ENCODE measurements at regions not wholly inside any gene's neighbourhood (a gene's known extent, or its start where the extent isn't known, plus 50 kb on each side); places are given as distances from the start of the nearest gene placed in this dataset.

DNA sequence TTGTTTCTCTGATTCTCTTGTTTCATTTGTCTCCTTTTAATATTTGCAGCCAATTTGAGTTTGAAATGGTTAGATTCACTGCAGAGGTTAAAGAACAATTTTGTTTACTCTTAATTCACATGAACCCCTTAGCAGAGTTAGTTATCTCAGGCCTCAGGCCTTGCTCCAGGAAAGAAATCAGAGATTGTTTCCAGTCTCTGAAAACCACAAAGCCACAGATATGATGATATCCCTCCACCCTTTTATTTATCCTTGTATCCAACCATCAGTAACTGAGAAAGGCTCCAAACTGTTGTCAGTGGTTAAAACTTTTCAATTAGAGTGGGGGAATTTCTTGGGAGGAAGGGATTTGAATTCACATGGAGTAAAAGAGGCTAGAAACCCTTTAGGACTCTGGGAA lies 406.0 kb upstream of the DMAC1 start:
- no peak overlapping the region for H3K27ac Mint-ChIP-seq
- TF ChIP-seq, protein P1, sequence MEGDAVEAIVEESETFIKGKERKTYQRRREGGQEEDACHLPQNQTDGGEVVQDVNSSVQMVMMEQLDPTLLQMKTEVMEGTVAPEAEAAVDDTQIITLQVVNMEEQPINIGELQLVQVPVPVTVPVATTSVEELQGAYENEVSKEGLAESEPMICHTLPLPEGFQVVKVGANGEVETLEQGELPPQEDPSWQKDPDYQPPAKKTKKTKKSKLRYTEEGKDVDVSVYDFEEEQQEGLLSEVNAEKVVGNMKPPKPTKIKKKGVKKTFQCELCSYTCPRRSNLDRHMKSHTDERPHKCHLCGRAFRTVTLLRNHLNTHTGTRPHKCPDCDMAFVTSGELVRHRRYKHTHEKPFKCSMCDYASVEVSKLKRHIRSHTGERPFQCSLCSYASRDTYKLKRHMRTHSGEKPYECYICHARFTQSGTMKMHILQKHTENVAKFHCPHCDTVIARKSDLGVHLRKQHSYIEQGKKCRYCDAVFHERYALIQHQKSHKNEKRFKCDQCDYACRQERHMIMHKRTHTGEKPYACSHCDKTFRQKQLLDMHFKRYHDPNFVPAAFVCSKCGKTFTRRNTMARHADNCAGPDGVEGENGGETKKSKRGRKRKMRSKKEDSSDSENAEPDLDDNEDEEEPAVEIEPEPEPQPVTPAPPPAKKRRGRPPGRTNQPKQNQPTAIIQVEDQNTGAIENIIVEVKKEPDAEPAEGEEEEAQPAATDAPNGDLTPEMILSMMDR (conservative IDR thresholded peaks at IDR 0.05), result no peak
- no peak overlapping the region for H2BK120ac ChIP-seq (ENCODE audit: low read depth, low read length, poor library complexity, severe bottlenecking)
- H3K18ac ChIP-seq (ENCODE audit: insufficient read length, low read depth, low read length), result no peak overlapping the region
- no peak overlapping the region for H3K14ac ChIP-seq (ENCODE audit: insufficient read depth, low read length)
- H4K5ac ChIP-seq (ENCODE audit: insufficient read length, low read depth, low read length), result no peak overlapping the region
- H3K9me3 Mint-ChIP-seq, result peaks cover 0 to 3% of the 10 kb centered on the region in 2 experiments; a peak in 1 of 5 replicates
- H3K27ac ChIP-seq (ENCODE audit: insufficient read length, low read depth, low read length), result no peak overlapping the region
- H2BK5ac ChIP-seq (ENCODE audit: insufficient read length, low read length), result no peak overlapping the region
- H3K23ac ChIP-seq (ENCODE audit: insufficient read length, low read depth, low read length), result no peak overlapping the region
- no peaks in the 10 kb centered on the region for H3K4me1 Mint-ChIP-seq
- no peaks in the 10 kb centered on the region for H3K23me2 ChIP-seq (ENCODE audit: insufficient read length, low read depth, low read length, poor library complexity, severe bottlenecking)
- H3K4me2 ChIP-seq (ENCODE audit: insufficient read depth, insufficient read length, low read length), result no peak overlapping the region
- H3K27me3 ChIP-seq (ENCODE audit: insufficient read depth, low read length), result no peaks in the 10 kb centered on the region
- no peaks in the 10 kb centered on the region; the same call in 1 of the 2 replicates for H3K27me3 Mint-ChIP-seq (ENCODE audit: low read depth)
- no peak overlapping the region for H3K4me3 Mint-ChIP-seq
- H3K4me1 ChIP-seq (ENCODE audit: insufficient read depth, low read length), result no peaks in the 10 kb centered on the region
- no peaks in the 10 kb centered on the region for H3K79me1 ChIP-seq (ENCODE audit: insufficient read depth, low read depth, low read length, poor library complexity, severe bottlenecking)
- DNase-seq, result no peak
- H3K56ac ChIP-seq (ENCODE audit: insufficient read length, low read depth, low read length), result no peak overlapping the region
- no peak overlapping the region for H3T11ph ChIP-seq (ENCODE audit: low read length)
- no peaks in the 10 kb centered on the region for H4K20me1 ChIP-seq (ENCODE audit: control insufficient read depth, insufficient read depth, insufficient read length)
- no peak overlapping the region for H2BK15ac ChIP-seq (ENCODE audit: low read depth, low read length)
- H2AFZ ChIP-seq (ENCODE audit: low read length), result no peak overlapping the region
- H2AK5ac ChIP-seq (ENCODE audit: insufficient read length, low read length), result no peak overlapping the region
- H3K9me3 ChIP-seq (ENCODE audit: control insufficient read depth, low read depth, low read length), result no peaks in the 10 kb centered on the region
- H2BK20ac ChIP-seq (ENCODE audit: low read depth, low read length, poor library complexity, severe bottlenecking), result no peak overlapping the region
- H2BK12ac ChIP-seq (ENCODE audit: insufficient read length, low read depth, low read length), result no peak overlapping the region
- no peak overlapping the region for H4K8ac ChIP-seq (replicated peaks; ENCODE audit: insufficient read length, low read depth, low read length)
- H3K4ac ChIP-seq (ENCODE audit: low read depth, low read length), result no peak overlapping the region
- H3K9ac ChIP-seq (ENCODE audit: extremely low read depth, insufficient read length, low read length), result no peak overlapping the region
- no peaks in the 10 kb centered on the region for H3K79me2 ChIP-seq (ENCODE audit: insufficient read depth, low read length)
- H3K36me3 Mint-ChIP-seq (ENCODE audit: insufficient read depth in 1 of 3, low read depth in 3 of 3), result no peaks in the 10 kb centered on the region
- H4K91ac ChIP-seq (ENCODE audit: insufficient read length, low read depth, low read length), result no peak overlapping the region

All from H9 (cell line).